Chondrocyte (in vitro differentiated cells): ENCODE measurements at regions not wholly inside any gene's neighbourhood (a gene's known extent, or its start where the extent isn't known, plus 50 kb on each side); places are given as distances from the start of the nearest gene placed in this dataset.
A peak's percentile ranks its signal among the peaks of the same experiment; 100 is the strongest.
"Not testable (repeated sequence)": the region's sequence is repeated elsewhere in the genome, so short reads cannot be mapped to it uniquely, and the experiment has no call there.

ENCODE experiments used
- DNase-seq: peaks from one replicate; pipeline ENCODE4 v3.0.0; 2021; ENCODE audit warnings: mixed read lengths, low spot score
- H3K27ac Mint-ChIP-seq: one replicate; pipeline ENCODE4 v1.8.0; 2021; ENCODE audit warnings: mild to moderate bottlenecking, moderate library complexity, mixed read lengths; ENCODE audit not compliant: unreplicated experiment
- H3K27me3 Mint-ChIP-seq: 2 replicates; pipeline ENCODE4 v1.8.0; 2021; ENCODE audit warnings: low read depth, mixed read lengths
- H3K36me3 Mint-ChIP-seq: 2 replicates; pipeline ENCODE4 v1.8.0; 2021; ENCODE audit warnings: low read depth, mixed read lengths
- H3K4me1 Mint-ChIP-seq: 2 replicates; pipeline ENCODE4 v1.8.0; 2021; ENCODE audit warnings: low read depth, mild to moderate bottlenecking, mixed read lengths
- H3K4me3 Mint-ChIP-seq: one replicate; pipeline ENCODE4 v1.8.0; 2021; ENCODE audit warnings: mild to moderate bottlenecking, moderate library complexity, mixed read lengths; ENCODE audit not compliant: unreplicated experiment
- H3K9me3 Mint-ChIP-seq: 2 replicates; pipeline ENCODE4 v1.8.0; 2021; ENCODE audit warnings: low read depth, mixed read lengths
- TF ChIP-seq, protein P1 (sequence below): fragments of 200-600 bp; sonication (generic); IDR thresholded peaks from 2 replicates; pipeline ENCODE4 v1.5.0; 2021; ENCODE audit warnings: antibody characterized with exemption, mild to moderate bottlenecking, moderate library complexity

- Mint-ChIP-seq H3K9me3 (no peaks in the 10 kb centered on the region), H3K36me3 (no peaks in the 10 kb centered on the region), H3K27ac (peak overlapping the region; percentile 28), H3K27me3 (no peaks in the 10 kb centered on the region), H3K4me3 (no peak overlapping the region), H3K4me1 (peaks cover 47% of the 10 kb centered on the region)
- DNase-seq, result no peak
- TF ChIP-seq, protein P1, sequence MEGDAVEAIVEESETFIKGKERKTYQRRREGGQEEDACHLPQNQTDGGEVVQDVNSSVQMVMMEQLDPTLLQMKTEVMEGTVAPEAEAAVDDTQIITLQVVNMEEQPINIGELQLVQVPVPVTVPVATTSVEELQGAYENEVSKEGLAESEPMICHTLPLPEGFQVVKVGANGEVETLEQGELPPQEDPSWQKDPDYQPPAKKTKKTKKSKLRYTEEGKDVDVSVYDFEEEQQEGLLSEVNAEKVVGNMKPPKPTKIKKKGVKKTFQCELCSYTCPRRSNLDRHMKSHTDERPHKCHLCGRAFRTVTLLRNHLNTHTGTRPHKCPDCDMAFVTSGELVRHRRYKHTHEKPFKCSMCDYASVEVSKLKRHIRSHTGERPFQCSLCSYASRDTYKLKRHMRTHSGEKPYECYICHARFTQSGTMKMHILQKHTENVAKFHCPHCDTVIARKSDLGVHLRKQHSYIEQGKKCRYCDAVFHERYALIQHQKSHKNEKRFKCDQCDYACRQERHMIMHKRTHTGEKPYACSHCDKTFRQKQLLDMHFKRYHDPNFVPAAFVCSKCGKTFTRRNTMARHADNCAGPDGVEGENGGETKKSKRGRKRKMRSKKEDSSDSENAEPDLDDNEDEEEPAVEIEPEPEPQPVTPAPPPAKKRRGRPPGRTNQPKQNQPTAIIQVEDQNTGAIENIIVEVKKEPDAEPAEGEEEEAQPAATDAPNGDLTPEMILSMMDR, result no peak
These were observed 231.9 kb downstream of the RND3 start for GRCh38 chr2:150255528-150255927.

- not testable (repeated sequence) for H3K27me3 Mint-ChIP-seq
- peaks cover 13% of the 10 kb centered on the region for H3K4me1 Mint-ChIP-seq
These were observed 237.7 kb downstream of the RND3 start for GRCh38 chr2:150249735-150250134.

DNA sequence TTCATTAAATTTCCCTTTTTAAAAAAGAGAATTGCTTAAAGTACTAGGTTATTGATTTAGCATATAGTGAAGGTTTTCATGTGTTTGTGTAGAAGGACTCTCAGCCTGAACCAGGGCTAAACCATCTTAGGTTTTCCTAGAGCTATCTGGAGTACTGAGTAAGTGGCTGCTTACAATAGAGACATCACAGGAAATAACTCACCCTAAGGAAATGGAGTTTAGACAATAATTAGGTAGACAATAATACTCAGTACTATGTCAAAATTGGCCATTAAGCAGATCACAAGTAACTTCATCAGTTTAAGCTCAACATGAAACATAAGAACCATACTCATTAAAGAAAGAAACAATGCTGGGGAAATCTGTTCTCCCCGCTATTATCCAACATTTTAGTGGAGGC lies 240.0 kb downstream of the RND3 start:
- Mint-ChIP-seq H3K36me3 (no peaks in the 10 kb centered on the region), H3K27me3 (no peaks in the 10 kb centered on the region), H3K4me3 (no peak overlapping the region), H3K27ac (no peak overlapping the region), H3K9me3 (peaks cover 8% of the 10 kb centered on the region), H3K4me1 (peaks cover 1% of the 10 kb centered on the region)
- TF ChIP-seq, protein P1, result no peak
- DNase-seq, result no peak

More at GRCh38 chr2:150249735-150250134, 237.7 kb downstream of the RND3 start:
- not testable (repeated sequence) for H3K27ac Mint-ChIP-seq, H3K4me3 Mint-ChIP-seq, H3K36me3 Mint-ChIP-seq, DNase-seq, H3K9me3 Mint-ChIP-seq

DNA sequence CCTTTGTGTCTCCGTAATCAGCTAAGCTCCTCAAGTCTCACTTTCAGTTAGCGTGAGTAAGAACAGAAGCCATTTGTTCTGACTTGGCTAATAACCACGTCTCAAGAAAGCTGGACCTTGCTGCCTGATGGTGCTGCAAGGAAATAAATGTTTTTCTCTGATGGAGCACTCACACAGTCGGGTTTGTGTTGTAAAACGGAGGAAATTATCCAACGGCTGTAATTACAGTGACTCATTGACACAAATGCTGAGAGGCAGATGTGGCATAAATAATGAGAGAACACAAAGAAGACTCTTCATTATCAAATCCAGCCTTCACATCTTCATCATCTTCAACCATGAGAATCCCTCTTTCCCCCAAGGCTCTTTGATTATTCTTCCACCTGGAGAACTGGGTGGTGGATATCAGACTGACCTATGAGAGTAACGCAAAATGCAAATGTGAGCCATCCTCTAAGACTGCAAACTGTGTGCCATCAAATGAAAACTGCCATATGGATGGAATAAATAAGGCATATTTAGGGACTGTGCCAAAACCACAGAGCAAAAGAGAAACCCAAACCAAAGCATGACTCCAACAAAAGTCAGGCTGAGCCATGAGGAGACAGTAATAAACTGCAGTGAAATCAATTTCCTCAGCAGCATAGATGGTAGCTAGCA lies 252.6 kb downstream of the RND3 start:
- DNase-seq, result no peak
- Mint-ChIP-seq H3K4me1 (peaks cover 36% of the 10 kb centered on the region), H3K9me3 (no peaks in the 10 kb centered on the region), H3K4me3 (no peak overlapping the region), H3K36me3 (no peaks in the 10 kb centered on the region), H3K27ac (no peak overlapping the region), H3K27me3 (no peaks in the 10 kb centered on the region)
- TF ChIP-seq, protein P1, result no peak

- H3K27ac Mint-ChIP-seq, result no peak overlapping the region
- H3K4me3 Mint-ChIP-seq, result no peak overlapping the region
- TF ChIP-seq, protein P1, result no peak
These were observed 254.6 kb downstream of the RND3 start for GRCh38 chr2:150232871-150233270.

GRCh38 chr2:150232321-150232720 lies 255.1 kb downstream of the RND3 start:
- Mint-ChIP-seq H3K4me1 (peaks cover 36% of the 10 kb centered on the region), H3K27me3 (no peaks in the 10 kb centered on the region), H3K4me3 (no peak overlapping the region), H3K36me3 (no peaks in the 10 kb centered on the region), H3K27ac (no peak overlapping the region), H3K9me3 (no peaks in the 10 kb centered on the region)
- TF ChIP-seq, protein P1, result no peak
- DNase-seq, result no peak

More at GRCh38 chr2:150232871-150233270, 254.6 kb downstream of the RND3 start:
- H3K4me1 Mint-ChIP-seq, result peaks cover 36% of the 10 kb centered on the region
- no peaks in the 10 kb centered on the region for H3K27me3 Mint-ChIP-seq
- DNase-seq, result no peak
- no peaks in the 10 kb centered on the region for H3K9me3 Mint-ChIP-seq
- H3K36me3 Mint-ChIP-seq, result no peaks in the 10 kb centered on the region
